ENCODE measurements at regions not wholly inside any gene's neighbourhood (a gene's known extent, or its start where the extent isn't known, plus 50 kb on each side); places are given as distances from the start of the nearest gene placed in this dataset.
"Not testable (repeated sequence)": the region's sequence is repeated elsewhere in the genome, so short reads cannot be mapped to it uniquely, and the experiment has no call there.

DNA sequence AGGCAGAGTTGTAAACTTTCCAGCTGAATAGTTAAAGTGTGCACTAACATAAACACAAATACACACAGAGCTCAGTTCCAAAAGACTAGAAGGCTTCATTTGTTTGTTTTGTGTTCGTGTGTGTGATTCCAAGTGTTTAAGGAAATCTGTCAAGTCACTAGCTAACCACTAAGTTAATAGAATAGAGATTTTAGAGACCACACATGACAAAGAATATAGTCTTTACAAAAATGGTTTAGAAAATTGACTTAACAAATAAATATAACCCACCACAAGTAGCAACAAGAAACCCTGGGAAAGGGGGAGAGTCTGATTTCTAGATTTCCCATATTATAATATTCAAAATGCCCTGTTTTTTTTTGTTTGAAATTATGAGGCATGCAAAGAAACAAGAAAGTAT lies 209.4 kb downstream of the FZD1 start:
- no peak overlapping the region for H3K27ac Mint-ChIP-seq
- CTCF ChIA-PET: no interaction called here

DNA sequence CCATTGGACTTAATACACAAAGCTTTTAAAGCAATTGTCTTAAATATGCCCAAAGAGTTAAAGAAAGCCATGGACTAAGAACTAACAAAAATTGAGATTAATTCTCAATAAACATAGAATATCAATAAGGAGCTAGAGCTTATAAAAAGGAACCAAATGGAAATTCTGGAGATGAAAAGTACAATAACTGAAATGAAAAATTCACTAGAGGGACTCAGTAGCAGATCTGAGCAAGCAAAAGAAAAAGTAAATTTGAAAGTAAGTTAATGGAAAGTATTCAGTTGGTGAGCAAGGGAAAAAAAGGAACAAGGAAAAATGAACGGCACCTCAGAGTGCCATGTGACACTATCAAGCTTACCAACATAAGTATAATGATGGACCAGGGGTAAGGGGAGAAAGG lies 209.8 kb downstream of the FZD1 start:
- TF ChIP-seq, protein P1, sequence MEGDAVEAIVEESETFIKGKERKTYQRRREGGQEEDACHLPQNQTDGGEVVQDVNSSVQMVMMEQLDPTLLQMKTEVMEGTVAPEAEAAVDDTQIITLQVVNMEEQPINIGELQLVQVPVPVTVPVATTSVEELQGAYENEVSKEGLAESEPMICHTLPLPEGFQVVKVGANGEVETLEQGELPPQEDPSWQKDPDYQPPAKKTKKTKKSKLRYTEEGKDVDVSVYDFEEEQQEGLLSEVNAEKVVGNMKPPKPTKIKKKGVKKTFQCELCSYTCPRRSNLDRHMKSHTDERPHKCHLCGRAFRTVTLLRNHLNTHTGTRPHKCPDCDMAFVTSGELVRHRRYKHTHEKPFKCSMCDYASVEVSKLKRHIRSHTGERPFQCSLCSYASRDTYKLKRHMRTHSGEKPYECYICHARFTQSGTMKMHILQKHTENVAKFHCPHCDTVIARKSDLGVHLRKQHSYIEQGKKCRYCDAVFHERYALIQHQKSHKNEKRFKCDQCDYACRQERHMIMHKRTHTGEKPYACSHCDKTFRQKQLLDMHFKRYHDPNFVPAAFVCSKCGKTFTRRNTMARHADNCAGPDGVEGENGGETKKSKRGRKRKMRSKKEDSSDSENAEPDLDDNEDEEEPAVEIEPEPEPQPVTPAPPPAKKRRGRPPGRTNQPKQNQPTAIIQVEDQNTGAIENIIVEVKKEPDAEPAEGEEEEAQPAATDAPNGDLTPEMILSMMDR (IDR thresholded peaks at IDR 0.05): no peak
- CTCF ChIA-PET: no interaction called here
- H3K9me3 Mint-ChIP-seq: peaks cover 19% of the 10 kb centered on the region

More for the DNA sequence above, 209.4 kb downstream of the FZD1 start:
- DNase-seq (no peak), ATAC-seq (ENCODE audit: poor library complexity) (no peak)
- TF ChIP-seq, protein P1 (IDR thresholded peaks at IDR 0.05): no peak
- intact Hi-C loops (cut with DNase I, micrococcal nuclease): no loop called here
- H3K36me3 ChIP-seq (ENCODE audit: insufficient read depth, low read length): no peaks in the 10 kb centered on the region
- no peaks in the 10 kb centered on the region for H3K27me3 Mint-ChIP-seq
- no peaks in the 10 kb centered on the region for H3K4me1 Mint-ChIP-seq (ENCODE audit: low read depth)
- H3K4me3 ChIP-seq (ENCODE audit: low read length): no peak overlapping the region
- no peaks in the 10 kb centered on the region for H3K4me1 ChIP-seq (ENCODE audit: insufficient read depth, low read length)
- no peak overlapping the region for H3K4me3 Mint-ChIP-seq
- H3K27me3 ChIP-seq (ENCODE audit: control insufficient read depth in 1 of 2, insufficient read depth in 2 of 2, low read length in 2 of 2): no peaks in the 10 kb centered on the region
- H3K9me3 Mint-ChIP-seq: peaks cover 19% of the 10 kb centered on the region
- H3K36me3 Mint-ChIP-seq (ENCODE audit: low read depth): no peaks in the 10 kb centered on the region
- H3K9me3 ChIP-seq (ENCODE audit: control insufficient read depth in 1 of 2, insufficient read depth in 1 of 2, low read length in 2 of 2): peaks cover 4 to 20% of the 10 kb centered on the region in 2 experiments
- POLR2A ChIA-PET: no interaction called here
- H3K27ac ChIP-seq (ENCODE audit: low read depth in 1 of 2, low read length in 2 of 2): no peak overlapping the region

GRCh38 chr7:91480470-91480869 lies 216.2 kb downstream of the FZD1 start:
- CTCF ChIA-PET, H3K27ac Mint-ChIP-seq: not testable (repeated sequence)
- H3K9me3 ChIP-seq (ENCODE audit: control insufficient read depth in 1 of 2, insufficient read depth in 1 of 2, low read length in 2 of 2): peaks cover 0 to 11% of the 10 kb centered on the region in 2 experiments

More for the DNA sequence above, 209.8 kb downstream of the FZD1 start:
- no peaks in the 10 kb centered on the region for H3K27me3 ChIP-seq (ENCODE audit: control insufficient read depth in 1 of 2, insufficient read depth in 2 of 2, low read length in 2 of 2)
- intact Hi-C loops (cut with DNase I, micrococcal nuclease): no loop called here
- Mint-ChIP-seq H3K27ac (no peak overlapping the region), H3K36me3 (ENCODE audit: low read depth) (no peaks in the 10 kb centered on the region), H3K4me1 (ENCODE audit: low read depth) (no peaks in the 10 kb centered on the region), H3K4me3 (no peak overlapping the region), H3K27me3 (no peaks in the 10 kb centered on the region)
- H3K36me3 ChIP-seq (ENCODE audit: insufficient read depth, low read length): no peaks in the 10 kb centered on the region
- no peak overlapping the region for H3K27ac ChIP-seq (ENCODE audit: low read depth in 1 of 2, low read length in 2 of 2)
- ATAC-seq (ENCODE audit: poor library complexity) (no peak), DNase-seq (no peak)
- no peaks in the 10 kb centered on the region for H3K4me1 ChIP-seq (ENCODE audit: insufficient read depth, low read length)
- H3K4me3 ChIP-seq (ENCODE audit: low read length): no peak overlapping the region
- peaks cover 4 to 20% of the 10 kb centered on the region in 2 experiments for H3K9me3 ChIP-seq (ENCODE audit: control insufficient read depth in 1 of 2, insufficient read depth in 1 of 2, low read length in 2 of 2)
- POLR2A ChIA-PET: no interaction called here

DNA sequence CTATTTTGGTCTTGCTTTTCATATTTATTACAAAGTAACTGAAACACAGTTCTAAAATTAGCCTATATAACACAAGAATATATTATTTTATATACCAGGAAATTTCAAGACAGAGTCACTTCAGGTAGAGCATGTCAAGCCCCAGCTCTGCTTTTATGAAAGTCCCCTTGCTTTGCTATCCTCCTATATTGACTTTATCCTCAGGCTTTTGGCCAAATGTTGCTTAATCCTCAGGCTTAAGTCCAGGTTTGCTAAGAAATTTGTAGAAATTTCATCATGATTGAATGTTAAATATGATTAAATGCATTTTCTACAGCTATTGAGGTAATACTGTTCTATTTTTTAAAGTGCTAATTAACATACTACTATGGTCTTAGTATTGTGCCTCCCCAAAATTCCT lies 227.6 kb downstream of the FZD1 start:
- ATAC-seq (ENCODE audit: poor library complexity) (no peak), DNase-seq (no peak)
- intact Hi-C loops (cut with DNase I, micrococcal nuclease): no loop called here
- no peak overlapping the region for H3K27ac Mint-ChIP-seq
- no peaks in the 10 kb centered on the region for H3K4me1 Mint-ChIP-seq (ENCODE audit: low read depth)
- peaks cover 11% of the 10 kb centered on the region for H3K9me3 Mint-ChIP-seq
- H3K27ac ChIP-seq (ENCODE audit: low read depth in 1 of 2, low read length in 2 of 2): no peak overlapping the region
- POLR2A ChIA-PET: interaction anchor here (0.6 kb wide), 1 partner anchor 65 kb away, joined by 4 read pairs; no protein-coding TSS in a partner anchor
- no peaks in the 10 kb centered on the region for H3K4me1 ChIP-seq (ENCODE audit: insufficient read depth, low read length)
- TF ChIP-seq, protein P1 (IDR thresholded peaks at IDR 0.05): no peak
- H3K4me3 ChIP-seq (ENCODE audit: low read length): no peak overlapping the region
- no peaks in the 10 kb centered on the region for H3K36me3 ChIP-seq (ENCODE audit: insufficient read depth, low read length)
- no peaks in the 10 kb centered on the region for H3K36me3 Mint-ChIP-seq (ENCODE audit: low read depth)
- CTCF ChIA-PET: no interaction called here
- no peaks in the 10 kb centered on the region for H3K27me3 ChIP-seq (ENCODE audit: control insufficient read depth in 1 of 2, insufficient read depth in 2 of 2, low read length in 2 of 2)
- no peaks in the 10 kb centered on the region for H3K27me3 Mint-ChIP-seq
- H3K9me3 ChIP-seq (ENCODE audit: control insufficient read depth in 1 of 2, insufficient read depth in 1 of 2, low read length in 2 of 2): no peaks in the 10 kb centered on the region
- no peak overlapping the region for H3K4me3 Mint-ChIP-seq

More at GRCh38 chr7:91480470-91480869, 216.2 kb downstream of the FZD1 start:
- H3K4me3 ChIP-seq (ENCODE audit: low read length); intact Hi-C loops (cut with DNase I, micrococcal nuclease); H3K4me1 Mint-ChIP-seq (ENCODE audit: low read depth); H3K4me1 ChIP-seq (ENCODE audit: insufficient read depth, low read length); H3K9me3 Mint-ChIP-seq; H3K27me3 ChIP-seq (ENCODE audit: control insufficient read depth in 1 of 2, insufficient read depth in 2 of 2, low read length in 2 of 2); POLR2A ChIA-PET; H3K36me3 ChIP-seq (ENCODE audit: insufficient read depth, low read length); H3K4me3 Mint-ChIP-seq; H3K27me3 Mint-ChIP-seq; ATAC-seq (ENCODE audit: poor library complexity); H3K27ac ChIP-seq (ENCODE audit: low read depth in 1 of 2, low read length in 2 of 2); DNase-seq; H3K36me3 Mint-ChIP-seq (ENCODE audit: low read depth): not testable (repeated sequence)

Data from CD4-positive, alpha-beta T cell (primary cell).